HCT116 (cell line): ENCODE measurements at regions not wholly inside any gene's neighbourhood (a gene's known extent, or its start where the extent isn't known, plus 50 kb on each side); places are given as distances from the start of the nearest gene placed in this dataset.

Source experiments
- ATAC-seq: fragments of 200-7000 bp; cut with Tn5 transposase; 2 replicates; pipeline ENCODE4 v1.9.1; 2020; ENCODE audit warnings: mild to moderate bottlenecking, moderate library complexity
- BruUV-seq: library from RNA; stranded (reverse); fragments of 400-500 nt; replicated peaks from 2 replicates; lab custom pipeline; 2021; lab: Mats Ljungman, UMichigan
- CTCF ChIA-PET: fragments of 300-600 bp; sonication (Branson Sonifier 250); formaldehyde crosslinking; loops from one replicate; lab custom pipeline; 2021; ENCODE audit warnings: antibody characterized with exemption; lab: Charles Lee
- POLR2A ChIA-PET: fragments of 300-600, 350-600 bp; sonication (Branson Sonifier 250); formaldehyde crosslinking; loops from one replicate; lab custom pipeline; 2021; ENCODE audit warnings: antibody characterized with exemption; lab: Charles Lee
- RAD21 ChIA-PET, 2 experiments: fragments of 300-600 bp; sonication (Branson Sonifier 250); formaldehyde crosslinking; loops; one replicate each; lab custom pipeline; 2023; ENCODE audit warnings: low total read pairs in 2 of 2; ENCODE audit not compliant: uncharacterized antibody in 2 of 2, unreplicated experiment in 2 of 2, low non-redundant PET in 1 of 2; lab: Charles Lee
- DNase-seq: peaks from one replicate; pipeline ENCODE4 v3.0.0-alpha.2; 2010; ENCODE audit warnings: low read depth, low spot score
- H2AFZ ChIP-seq: fragments of 200-600 bp; shearing (Covaris generic), sonication (generic); 2 replicates; pipeline ENCODE4 v1.6.1; 2017; ENCODE audit warnings: low read depth, mixed run types, mixed read lengths, antibody characterized with exemption, low read length; ENCODE audit not compliant: poor library complexity, severe bottlenecking
- H3K27ac ChIP-seq: 2 replicates; pipeline ENCODE4 v1.5.1; 2012; ENCODE audit warnings: low read depth, low read length
- H3K27me3 ChIP-seq: fragments of 200-600 bp; sonication (generic); 2 replicates; pipeline ENCODE4 v1.6.1; 2016; ENCODE audit warnings: mixed run types, low read length, mixed read lengths; ENCODE audit not compliant: insufficient read depth
- H3K36me3 ChIP-seq, 2 experiments: fragments of 200-500 bp in 1 of 2; fragments of 200-600 bp in 1 of 2; sonication (Bioruptor generic) in 1 of 2; sonication (generic) in 1 of 2; 2 replicates each; pipeline versions ENCODE4 v1.5.1 to v1.6.1; 2014 to 2016; ENCODE audit warnings: low read length in 2 of 2, inconsistent platforms in 1 of 2, mixed read lengths in 1 of 2, mixed run types in 1 of 2; ENCODE audit not compliant: insufficient read depth in 2 of 2, control insufficient read depth in 1 of 2
- H3K4me1 ChIP-seq, 2 experiments: fragments of 200-600 bp in 1 of 2; sonication (generic) in 1 of 2; 2 replicates each; pipeline versions ENCODE4 v1.5.1 to v1.6.1; 2012 to 2017; ENCODE audit warnings: low read length in 2 of 2, inconsistent platforms in 1 of 2, mild to moderate bottlenecking in 1 of 2, mixed read lengths in 1 of 2, mixed run types in 1 of 2, moderate library complexity in 1 of 2; ENCODE audit not compliant: insufficient read depth in 2 of 2, control insufficient read depth in 1 of 2
- H3K4me2 ChIP-seq: fragments of 200-600 bp; sonication (generic); 2 replicates; pipeline ENCODE4 v1.6.1; 2017; ENCODE audit warnings: mixed run types, low read length, mixed read lengths
- H3K4me3 ChIP-seq, 2 experiments: fragments of 200-600 bp in 1 of 2; sonication (generic) in 1 of 2; replicated peaks in 1 of 2; 2 replicates each; pipeline ENCODE4 v1.5.1; 2011 to 2016; ENCODE audit warnings: low read length in 2 of 2, control low read depth in 1 of 2, low read depth in 1 of 2, mild to moderate bottlenecking in 1 of 2, mixed read lengths in 1 of 2, mixed run types in 1 of 2
- H3K79me2 ChIP-seq: fragments of 200-600 bp; sonication (generic); 2 replicates; pipeline ENCODE4 v1.6.1; 2017; ENCODE audit warnings: mild to moderate bottlenecking, mixed run types, low read length, moderate library complexity, mixed read lengths; ENCODE audit not compliant: insufficient read depth
- H3K9ac ChIP-seq: fragments of 200-600 bp; sonication (generic); 2 replicates; pipeline ENCODE4 v1.6.1; 2016; ENCODE audit warnings: low read length, mixed read lengths
- H3K9me2 ChIP-seq: fragments of 200-600 bp; sonication (generic), shearing (Covaris generic); 2 replicates; pipeline ENCODE4 v1.6.1; 2017; ENCODE audit warnings: mixed run types, mild to moderate bottlenecking, moderate library complexity; ENCODE audit not compliant: insufficient read depth
- H3K9me3 ChIP-seq, 2 experiments: fragments of 200-500 bp in 1 of 2; fragments of 200-600 bp in 1 of 2; sonication (Bioruptor generic) in 1 of 2; sonication (generic) in 1 of 2; 2 replicates each; pipeline ENCODE4 v1.6.1; 2014 to 2017; ENCODE audit warnings: low read length in 2 of 2, mixed read lengths in 2 of 2, inconsistent platforms in 1 of 2, low read depth in 1 of 2, mild to moderate bottlenecking in 1 of 2, mixed run types in 1 of 2, moderate library complexity in 1 of 2; ENCODE audit not compliant: control insufficient read depth in 1 of 2, insufficient read depth in 1 of 2
- H4K20me1 ChIP-seq: fragments of 200-600 bp; sonication (generic), shearing (Covaris generic); 2 replicates; pipeline ENCODE4 v1.6.1; 2017; ENCODE audit warnings: mixed run types, mild to moderate bottlenecking, moderate library complexity; ENCODE audit not compliant: insufficient read depth
- ATF3 ChIP-seq: IDR thresholded peaks from 2 replicates; pipeline ENCODE4 v1.6.1; 2012
- CEBPB ChIP-seq: IDR thresholded peaks from 2 replicates; pipeline ENCODE4 v1.6.1; 2012; ENCODE audit warnings: low read depth
- EZH2 ChIP-seq: fragments of 200-600 bp; sonication (generic); IDR thresholded peaks from 2 replicates; pipeline ENCODE4 v1.6.1; 2017; ENCODE audit warnings: antibody characterized with exemption, mixed run types
- EZH2phosphoT487 ChIP-seq: fragments of 200-600 bp; IDR thresholded peaks from 2 replicates; pipeline ENCODE4 v1.6.1; 2018; ENCODE audit warnings: antibody characterized with exemption, borderline replicate concordance
- FOSL1 ChIP-seq: IDR thresholded peaks from 2 replicates; pipeline ENCODE4 v1.6.1; 2012; ENCODE audit warnings: low read depth
- JUND ChIP-seq: IDR thresholded peaks from 2 replicates; pipeline ENCODE4 v1.6.1; 2012
- MAX ChIP-seq: IDR thresholded peaks from 2 replicates; pipeline ENCODE4 v1.6.1; 2012
- POLR2A ChIP-seq: IDR thresholded peaks from 2 replicates; pipeline ENCODE4 v1.7.0; 2011; ENCODE audit warnings: borderline replicate concordance; ENCODE audit not compliant: insufficient read depth, insufficient read length; ENCODE audit errors: extremely low read depth
- RAD21 ChIP-seq: IDR thresholded peaks from 2 replicates; pipeline ENCODE4 v1.6.1; 2012; ENCODE audit warnings: low read depth, mild to moderate bottlenecking
- REST ChIP-seq: IDR thresholded peaks from 2 replicates; pipeline ENCODE4 v1.6.1; 2012; ENCODE audit warnings: low read depth
- SIN3A ChIP-seq: IDR thresholded peaks from 2 replicates; pipeline ENCODE4 v1.6.1; 2012; ENCODE audit warnings: low read depth
- SP1 ChIP-seq: IDR thresholded peaks from 2 replicates; pipeline ENCODE4 v1.6.1; 2012; ENCODE audit warnings: low read depth
- TCF7L2 ChIP-seq: IDR thresholded peaks from 2 replicates; pipeline ENCODE4 v1.7.0; 2011; ENCODE audit warnings: borderline replicate concordance, inconsistent platforms; ENCODE audit not compliant: insufficient read depth, insufficient read length; ENCODE audit errors: extremely low read depth
- YY1 ChIP-seq: IDR thresholded peaks from 2 replicates; pipeline ENCODE4 v1.6.1; 2011; ENCODE audit warnings: low read length, low read depth, moderate library complexity, mild to moderate bottlenecking; ENCODE audit not compliant: insufficient replicate concordance; ENCODE audit errors: extremely low read depth
- ZBTB33 ChIP-seq: IDR thresholded peaks from 2 replicates; pipeline ENCODE4 v1.6.1; 2011; ENCODE audit warnings: mild to moderate bottlenecking, low read length, moderate library complexity; ENCODE audit not compliant: insufficient replicate concordance; ENCODE audit errors: extremely low read depth
- ZFX ChIP-seq: fragments of 450-650 bp; IDR thresholded peaks from 2 replicates; pipeline ENCODE4 v1.6.1; 2017
- ZNF274 ChIP-seq: fragments of 200-500 bp; sonication (Bioruptor generic); IDR thresholded peaks from 2 replicates; pipeline ENCODE4 v1.6.1; 2014; ENCODE audit warnings: mild to moderate bottlenecking, low read depth, low read length, inconsistent platforms
- intact Hi-C: fragments of 100-400 bp; cut with micrococcal nuclease; formaldehyde crosslinking; loops from 2 replicates; pipeline ENCODE4 v1.10.0; 2022

- H3K9me3 ChIP-seq, result no peaks in the 10 kb centered on the region
- TF ChIP-seq MAX (no peak), RAD21 (no peak), SP1 (no peak), ZBTB33 (no peak), TCF7L2 (no peak), ATF3 (no peak), ZFX (no peak), REST (no peak), ZNF274 (no peak), EZH2 (no peak), FOSL1 (no peak), EZH2phosphoT487 (no peak), YY1 (no peak), POLR2A (no peak), JUND (no peak), SIN3A (no peak), CEBPB (no peak)
- TF ChIP-seq, all 23 proteins: peak for 0
- Histone ChIP-seq H4K20me1 (no peaks in the 10 kb centered on the region), H3K9ac (no peak overlapping the region), H3K79me2 (no peaks in the 10 kb centered on the region), H3K4me2 (no peak overlapping the region), H3K4me3 (no peak overlapping the region), H3K4me1 (peaks cover 13 to 28% of the 10 kb centered on the region in 2 experiments), H3K9me2 (no peaks in the 10 kb centered on the region), H2AFZ (no peak overlapping the region), H3K27me3 (no peaks in the 10 kb centered on the region), H3K27ac (no peak overlapping the region), H3K36me3 (no peaks in the 10 kb centered on the region)
- no TSS peak for BruUV-seq
- no peak for DNase-seq
- no peak for ATAC-seq
- CTCF ChIA-PET, result no interaction called here
- POLR2A ChIA-PET, result interaction anchor here (0.8 kb wide), 1 partner anchor 29 kb away, joined by 3 read pairs; no protein-coding TSS in a partner anchor
- intact Hi-C loops, result no loop called here
- RAD21 ChIA-PET, result no interaction called here
Observed at GRCh38 chr6:47163536-47163935, 121.4 kb upstream of the ADGRF1 start.
